ENCODE measurements at regions not wholly inside any gene's neighbourhood (a gene's known extent, or its start where the extent isn't known, plus 50 kb on each side); places are given as distances from the start of the nearest gene placed in this dataset.

DNA sequence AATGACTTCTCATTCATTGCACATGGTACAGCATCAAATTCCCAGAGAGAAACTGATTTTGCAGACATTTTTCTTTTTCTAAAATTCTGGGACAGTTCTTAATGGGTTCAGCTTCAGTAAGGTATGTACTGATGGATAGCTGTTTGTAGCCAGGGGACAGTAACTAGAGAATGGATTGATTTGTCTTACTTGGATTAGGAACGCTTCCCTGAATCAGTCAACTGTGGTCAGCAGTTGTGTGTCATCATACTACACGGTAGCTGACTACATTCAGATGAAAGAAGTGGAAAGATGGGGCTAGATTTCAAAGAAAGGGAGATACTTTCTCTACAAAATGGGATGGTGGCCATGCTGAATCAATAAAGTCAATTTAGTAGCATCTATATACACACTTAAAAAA, 431.4 kb downstream of the GRB14 start:
- TF ChIP-seq CTCF (optimal IDR thresholded peaks at IDR 0.05 in 1 of 3, IDR thresholded peaks at IDR 0.05 in 1 of 3, conservative IDR thresholded peaks at IDR 0.05 in 1 of 3; ENCODE audit: extremely low read depth in 1 of 3, insufficient read depth in 2 of 3, low read length in 3 of 3), result no peak
- TF ChIP-seq EZH2 (IDR thresholded peaks at IDR 0.05; ENCODE audit: low read length), result no peak
